ENCODE measurements at regions not wholly inside any gene's neighbourhood (a gene's known extent, or its start where the extent isn't known, plus 50 kb on each side); places are given as distances from the start of the nearest gene placed in this dataset.

GRCh38 chr12:28941248-28941647, 207.8 kb upstream of the FAR2 start:
- no peak for DNase-seq

GRCh38 chr12:28946361-28946760, 202.7 kb upstream of the FAR2 start:
- DNase-seq = no peak

- DNase-seq = no peak
These were observed 200.4 kb upstream of the FAR2 start for GRCh38 chr12:28948685-28949084.

GRCh38 chr12:28949184-28949583, 199.9 kb upstream of the FAR2 start:
- DNase-seq = no peak

- no peak for DNase-seq
These were observed 199.0 kb upstream of the FAR2 start for GRCh38 chr12:28950049-28950448.

- DNase-seq = no peak
These were observed 197.1 kb upstream of the FAR2 start for GRCh38 chr12:28951935-28952334.

- DNase-seq = no peak
These were observed 194.7 kb upstream of the FAR2 start for GRCh38 chr12:28954333-28954732.

GRCh38 chr12:28955491-28955890, 193.6 kb upstream of the FAR2 start:
- DNase-seq = no peak

GRCh38 chr12:28955931-28956330, 193.1 kb upstream of the FAR2 start:
- no peak for DNase-seq

- DNase-seq = no peak
These were observed 190.4 kb upstream of the FAR2 start for GRCh38 chr12:28958553-28959195.

GRCh38 chr12:28961948-28962384, 187.1 kb upstream of the FAR2 start:
- DNase-seq = no peak

- DNase-seq = peak; percentile 66
These were observed 185.5 kb upstream of the FAR2 start for GRCh38 chr12:28963554-28963953.

GRCh38 chr12:28966046-28966780, 182.9 kb upstream of the FAR2 start:
- DNase-seq = no peak

- no peak for DNase-seq
These were observed 181.7 kb upstream of the FAR2 start for GRCh38 chr12:28967426-28967825.

GRCh38 chr12:28973491-28973890, 175.6 kb upstream of the FAR2 start:
- DNase-seq = no peak

- no peak for DNase-seq
These were observed 174.9 kb upstream of the FAR2 start for GRCh38 chr12:28974166-28974565.

GRCh38 chr12:28974883-28975282, 174.2 kb upstream of the FAR2 start:
- DNase-seq = no peak

- no peak for DNase-seq
These were observed 173.3 kb upstream of the FAR2 start for GRCh38 chr12:28975564-28976340.

GRCh38 chr12:28980436-28980835, 168.6 kb upstream of the FAR2 start:
- DNase-seq = no peak

- peak; percentile 6 for DNase-seq
These were observed 161.3 kb upstream of the FAR2 start for GRCh38 chr12:28987538-28988324.

- DNase-seq = no peak
These were observed 160.8 kb upstream of the FAR2 start for GRCh38 chr12:28988325-28988704.

GRCh38 chr12:28991626-28992025, 157.5 kb upstream of the FAR2 start:
- DNase-seq = no peak

- DNase-seq = no peak
These were observed 155.4 kb upstream of the FAR2 start for GRCh38 chr12:28993720-28994119.

Measured in hematopoietic multipotent progenitor cell treated with erythropoietin and hydrocortisone succinate and interleukin-3 and kit ligand, for 4 days (in vitro differentiated cells).